RKO (cell line): ENCODE measurements at regions not wholly inside any gene's neighbourhood (a gene's known extent, or its start where the extent isn't known, plus 50 kb on each side); places are given as distances from the start of the nearest gene placed in this dataset.

ENCODE experiments used
- DNase-seq: peaks from one replicate; pipeline ENCODE4 v3.0.0-alpha.2; 2016; ENCODE audit warnings: low spot score

- no peak for DNase-seq
Observed at GRCh38 chr13:110773480-110773879, 60.0 kb downstream of the ING1 start.

- no peak for DNase-seq
Observed at GRCh38 chr13:110774051-110774450, 60.6 kb downstream of the ING1 start.

- no peak for DNase-seq
Observed at GRCh38 chr13:110774490-110774889, 61.0 kb downstream of the ING1 start.

- DNase-seq: no peak
Observed at GRCh38 chr13:110775576-110775975, 62.1 kb downstream of the ING1 start.

GRCh38 chr13:110777251-110777820 lies 63.8 kb downstream of the ING1 start:
- no peak for DNase-seq

GRCh38 chr13:110779022-110779421 lies 65.5 kb downstream of the ING1 start:
- no peak for DNase-seq

- no peak for DNase-seq
Observed at GRCh38 chr13:110780422-110780821, 66.9 kb downstream of the ING1 start.

- DNase-seq: no peak
Observed at GRCh38 chr13:110782185-110782584, 68.7 kb downstream of the ING1 start.

GRCh38 chr13:110784704-110785103 lies 71.2 kb downstream of the ING1 start:
- no peak for DNase-seq

GRCh38 chr13:110788778-110789177 lies 75.3 kb downstream of the ING1 start:
- no peak for DNase-seq

GRCh38 chr13:110789871-110790270 lies 76.4 kb downstream of the ING1 start:
- no peak for DNase-seq

- no peak for DNase-seq
Observed at GRCh38 chr13:110790371-110790770, 76.9 kb downstream of the ING1 start.

- DNase-seq: no peak
Observed at GRCh38 chr13:110794209-110794608, 80.7 kb downstream of the ING1 start.

GRCh38 chr13:110797230-110797877 lies 83.9 kb downstream of the ING1 start:
- no peak for DNase-seq

GRCh38 chr13:110798081-110798994 lies 84.8 kb downstream of the ING1 start:
- DNase-seq: no peak

GRCh38 chr13:110799246-110800236 lies 86.0 kb downstream of the ING1 start:
- DNase-seq: no peak

GRCh38 chr13:110801044-110801443 lies 87.5 kb downstream of the ING1 start:
- no peak for DNase-seq

GRCh38 chr13:110802260-110802659 lies 88.8 kb downstream of the ING1 start:
- DNase-seq: no peak

- no peak for DNase-seq
Observed at GRCh38 chr13:110806636-110807035, 93.1 kb downstream of the ING1 start.

GRCh38 chr13:110807546-110807945 lies 94.0 kb downstream of the ING1 start:
- no peak for DNase-seq

GRCh38 chr13:110808138-110808537 lies 94.6 kb downstream of the ING1 start:
- no peak for DNase-seq
